Fibroblast of lung (primary cell): ENCODE measurements at regions not wholly inside any gene's neighbourhood (a gene's known extent, or its start where the extent isn't known, plus 50 kb on each side); places are given as distances from the start of the nearest gene placed in this dataset.

ENCODE experiments used
- DNase-seq, 2 donors: peaks; one replicate each; pipeline versions ENCODE4 v3.0.0 to v3.0.0-alpha.2; 2010; ENCODE audit warnings: low read depth in 2 of 2
- H2AFZ ChIP-seq: 2 replicates; pipeline ENCODE4 v1.5.1; 2012; ENCODE audit warnings: low read length, control low read depth, inconsistent platforms
- H3K27ac ChIP-seq: 2 replicates; pipeline ENCODE4 v1.5.1; 2011; ENCODE audit warnings: low read length, control low read depth; ENCODE audit not compliant: insufficient read depth
- H3K27me3 ChIP-seq: 2 replicates; pipeline ENCODE4 v1.5.1; 2011; ENCODE audit warnings: mild to moderate bottlenecking, low read length; ENCODE audit not compliant: control insufficient read depth, insufficient read depth
- H3K36me3 ChIP-seq: 2 replicates; pipeline ENCODE4 v1.5.1; 2011; ENCODE audit warnings: low read length; ENCODE audit not compliant: control insufficient read depth, insufficient read depth
- H3K4me1 ChIP-seq: 2 replicates; pipeline ENCODE4 v1.5.1; 2011; ENCODE audit warnings: low read length; ENCODE audit not compliant: control insufficient read depth, insufficient read depth; ENCODE audit errors: extremely low read depth
- H3K4me2 ChIP-seq: 2 replicates; pipeline ENCODE4 v1.5.1; 2011; ENCODE audit warnings: low read length, control low read depth; ENCODE audit not compliant: insufficient read depth; ENCODE audit errors: extremely low read depth
- H3K4me3 ChIP-seq, 4 experiments: fragments of 200-600 bp in 1 of 4; sonication (generic) in 1 of 4; replicated peaks in 1 of 4; 2 replicates each; pipeline ENCODE4 v1.5.1; 2011 to 2016; ENCODE audit warnings: low read length in 4 of 4, low read depth in 3 of 4, mild to moderate bottlenecking in 3 of 4, control low read depth in 2 of 4, inconsistent platforms in 1 of 4, mixed read lengths in 1 of 4; ENCODE audit not compliant: insufficient read depth in 1 of 4; ENCODE audit errors: control extremely low read depth in 1 of 4
- H3K79me2 ChIP-seq: 2 replicates; pipeline ENCODE4 v1.5.1; 2012; ENCODE audit warnings: mild to moderate bottlenecking, low read length, inconsistent platforms; ENCODE audit not compliant: control insufficient read depth, insufficient read depth
- H3K9ac ChIP-seq: 2 replicates; pipeline ENCODE4 v1.5.1; 2011; ENCODE audit warnings: mild to moderate bottlenecking, low read length, control low read depth; ENCODE audit not compliant: insufficient read depth
- H3K9me3 ChIP-seq: 2 replicates; pipeline ENCODE4 v1.5.1; 2012; ENCODE audit warnings: low read depth, low read length; ENCODE audit not compliant: control insufficient read depth, insufficient read depth
- H4K20me1 ChIP-seq: 2 replicates; pipeline ENCODE4 v1.5.1; 2011; ENCODE audit warnings: low read length; ENCODE audit not compliant: control insufficient read depth, insufficient read depth; ENCODE audit errors: extremely low read depth
- CTCF ChIP-seq, 2 donors: IDR thresholded peaks in 1 of 2; conservative IDR thresholded peaks in 1 of 2; 1 replicate in 1 of 2; 2 replicates in 1 of 2; pipeline ENCODE4 v1.5.1; 2011 to 2012; ENCODE audit warnings: low read length in 2 of 2, control low read depth in 1 of 2, inconsistent platforms in 1 of 2, low read depth in 1 of 2, mild to moderate bottlenecking in 1 of 2
- EZH2 ChIP-seq: IDR thresholded peaks from 2 replicates; pipeline ENCODE4 v1.5.1; 2012; ENCODE audit warnings: low read length, control low read depth, mild to moderate bottlenecking; ENCODE audit errors: missing control alignments

GRCh38 chr5:97844797-97845196 is 661.8 kb upstream of the RIOK2 start:
- Histone ChIP-seq H2AFZ (no peak overlapping the region), H3K9ac (no peak overlapping the region), H3K9me3 (no peaks in the 10 kb centered on the region), H4K20me1 (no peaks in the 10 kb centered on the region), H3K4me3 (no peak overlapping the region), H3K4me2 (no peak overlapping the region), H3K27me3 (no peaks in the 10 kb centered on the region), H3K27ac (no peak overlapping the region), H3K79me2 (no peaks in the 10 kb centered on the region), H3K4me1 (peaks cover 1% of the 10 kb centered on the region), H3K36me3 (no peaks in the 10 kb centered on the region)
- DNase-seq = no peak
- TF ChIP-seq CTCF (conservative IDR thresholded peaks at IDR 0.05 in 1 of 2, IDR thresholded peaks at IDR 0.05 in 1 of 2; ENCODE audit: low read depth in 1 of 2, low read length in 2 of 2) (no peak), EZH2 (no peak)

- no peaks in the 10 kb centered on the region for H3K79me2 ChIP-seq
- H3K27me3 ChIP-seq = no peaks in the 10 kb centered on the region
- H3K9me3 ChIP-seq = no peaks in the 10 kb centered on the region
- TF ChIP-seq EZH2 (no peak), CTCF (conservative IDR thresholded peaks at IDR 0.05 in 1 of 2, IDR thresholded peaks at IDR 0.05 in 1 of 2; ENCODE audit: low read depth in 1 of 2, low read length in 2 of 2) (no peak)
- peak in 1 of 2 donors; percentile 9 for DNase-seq
- no peak overlapping the region for H2AFZ ChIP-seq
- no peaks in the 10 kb centered on the region for H3K36me3 ChIP-seq
- no peaks in the 10 kb centered on the region for H3K4me1 ChIP-seq
- H3K27ac ChIP-seq = no peak overlapping the region
- no peak overlapping the region for H3K4me3 ChIP-seq
- no peak overlapping the region for H3K9ac ChIP-seq
- H4K20me1 ChIP-seq = no peaks in the 10 kb centered on the region
- no peak overlapping the region for H3K4me2 ChIP-seq
Observed at GRCh38 chr5:97846643-97847042, 663.6 kb upstream of the RIOK2 start.

- Histone ChIP-seq H4K20me1 (no peaks in the 10 kb centered on the region), H3K4me2 (no peak overlapping the region), H3K36me3 (no peaks in the 10 kb centered on the region), H2AFZ (no peak overlapping the region), H3K79me2 (no peaks in the 10 kb centered on the region), H3K27me3 (no peaks in the 10 kb centered on the region), H3K27ac (no peak overlapping the region), H3K4me1 (no peaks in the 10 kb centered on the region), H3K9me3 (no peaks in the 10 kb centered on the region), H3K9ac (no peak overlapping the region), H3K4me3 (no peak overlapping the region)
- TF ChIP-seq EZH2 = no peak
- TF ChIP-seq CTCF (conservative IDR thresholded peaks at IDR 0.05 in 1 of 2, IDR thresholded peaks at IDR 0.05 in 1 of 2; ENCODE audit: low read depth in 1 of 2, low read length in 2 of 2) = no peak
- DNase-seq = no peak
Observed at GRCh38 chr5:97847920-97848631, 665.0 kb upstream of the RIOK2 start.
